Endothelial cell of umbilical vein (primary cell): ENCODE measurements at regions not wholly inside any gene's neighbourhood (a gene's known extent, or its start where the extent isn't known, plus 50 kb on each side); places are given as distances from the start of the nearest gene placed in this dataset.

ENCODE experiments used
- BruUV-seq: library from RNA; stranded (reverse); fragments of 400-500 nt; replicated peaks from 2 replicates; lab custom pipeline; 2021; lab: Mats Ljungman, UMichigan
- CTCF ChIA-PET: fragments of 300-600, 350-600 bp; sonication (Branson Sonifier 250); formaldehyde crosslinking; loops from one replicate; lab custom pipeline; 2021; ENCODE audit warnings: antibody characterized with exemption, inconsistent platforms; lab: Charles Lee
- POLR2A ChIA-PET: fragments of 300-600, 350-600 bp; sonication (Branson Sonifier 250); formaldehyde crosslinking; loops from one replicate; lab custom pipeline; 2021; ENCODE audit warnings: antibody characterized with exemption, inconsistent platforms; lab: Charles Lee
- DNase-seq: peaks from one replicate; pipeline ENCODE4 v3.0.0-alpha.2; 2011; ENCODE audit warnings: low read depth, low spot score
- FAIRE-seq: peaks from 2 replicates; lab custom pipeline; 2011; peaks lifted over from hg19 to GRCh38; lab: Jason Lieb, UNC
- H2AFZ ChIP-seq: 2 replicates; pipeline ENCODE4 v1.6.0; 2012; ENCODE audit warnings: low read depth, low read length, control low read depth, inconsistent platforms
- H3K27ac ChIP-seq: 2 replicates; pipeline ENCODE4 v1.5.1; 2011; ENCODE audit warnings: low read depth, mild to moderate bottlenecking, control low read depth, low read length, moderate library complexity; ENCODE audit not compliant: insufficient read depth
- H3K27me3 ChIP-seq, 2 experiments: 2 replicates each; pipeline versions ENCODE4 v1.6.0 to v1.6.1; 2011; ENCODE audit warnings: low read length in 2 of 2, mixed read lengths in 1 of 2; ENCODE audit not compliant: control insufficient read depth in 2 of 2, insufficient read depth in 2 of 2
- H3K36me3 ChIP-seq, 2 experiments: 2 replicates in 1 of 2; 3 replicates in 1 of 2; pipeline ENCODE4 v1.5.1; 2011; ENCODE audit warnings: low read length in 2 of 2, mild to moderate bottlenecking in 1 of 2, moderate library complexity in 1 of 2; ENCODE audit not compliant: control insufficient read depth in 2 of 2, insufficient read depth in 2 of 2; ENCODE audit errors: extremely low read depth in 1 of 2
- H3K4me1 ChIP-seq: 3 replicates; pipeline ENCODE4 v1.5.1; 2011; ENCODE audit warnings: mild to moderate bottlenecking, low read length; ENCODE audit not compliant: control insufficient read depth, insufficient read depth; ENCODE audit errors: extremely low read depth
- H3K4me2 ChIP-seq: 2 replicates; pipeline ENCODE4 v1.6.1; 2011; ENCODE audit warnings: low read length, control low read depth, mixed read lengths; ENCODE audit not compliant: insufficient read depth
- H3K4me3 ChIP-seq, 3 experiments: fragments of 200-600 bp in 1 of 3; sonication (generic), shearing (Covaris generic) in 1 of 3; replicated peaks in 1 of 3; 2 replicates each; pipeline ENCODE4 v1.5.1; 2011 to 2016; ENCODE audit warnings: control low read depth in 3 of 3, low read length in 3 of 3, mild to moderate bottlenecking in 2 of 3, inconsistent platforms in 1 of 3, low read depth in 1 of 3, moderate library complexity in 1 of 3; ENCODE audit not compliant: insufficient read depth in 1 of 3
- H3K79me2 ChIP-seq: 2 replicates; pipeline ENCODE4 v1.6.0; 2012; ENCODE audit warnings: low read length, inconsistent platforms; ENCODE audit not compliant: control insufficient read depth, insufficient read depth
- H3K9ac ChIP-seq: replicated peaks from 2 replicates; pipeline ENCODE3; 2011; ENCODE audit warnings: low read length, control low read depth; ENCODE audit not compliant: insufficient read depth; ENCODE audit errors: extremely low read depth
- H3K9me1 ChIP-seq: replicated peaks from 3 replicates; pipeline ENCODE4 v1.6.0; 2011; ENCODE audit warnings: mild to moderate bottlenecking, low read length; ENCODE audit not compliant: control insufficient read depth, insufficient read depth; ENCODE audit errors: extremely low read depth
- H3K9me3 ChIP-seq: replicated peaks from 2 replicates; pipeline ENCODE4 v1.5.1; 2012; ENCODE audit warnings: low read length, inconsistent platforms; ENCODE audit not compliant: control insufficient read depth, insufficient read depth
- H4K20me1 ChIP-seq: replicated peaks from 2 replicates; pipeline ENCODE3; 2011; ENCODE audit warnings: mild to moderate bottlenecking, low read length; ENCODE audit not compliant: control insufficient read depth, insufficient read depth; ENCODE audit errors: extremely low read depth
- EZH2 ChIP-seq: IDR thresholded peaks from 2 replicates; pipeline ENCODE4 v1.6.1; 2012; ENCODE audit warnings: borderline replicate concordance, low read depth, mild to moderate bottlenecking, moderate library complexity, low read length, inconsistent platforms; ENCODE audit not compliant: severe bottlenecking
- FOS ChIP-seq: IDR thresholded peaks from 2 replicates; pipeline ENCODE4 v1.6.1; 2011; ENCODE audit warnings: mild to moderate bottlenecking, low read length, moderate library complexity, borderline replicate concordance; ENCODE audit not compliant: insufficient read depth
- GATA2 ChIP-seq: IDR thresholded peaks from 2 replicates; pipeline ENCODE4 v1.7.0; 2011; ENCODE audit warnings: low read depth, mild to moderate bottlenecking, moderate library complexity, mixed read lengths, low read length; ENCODE audit not compliant: insufficient read length, insufficient read depth
- JUN ChIP-seq: IDR thresholded peaks from 2 replicates; pipeline ENCODE4 v1.6.1; 2011; ENCODE audit warnings: borderline replicate concordance, low read depth; ENCODE audit not compliant: insufficient read length, insufficient read depth
- MYC ChIP-seq: IDR thresholded peaks from one replicate; pipeline ENCODE4 v1.6.1; 2011; ENCODE audit warnings: mild to moderate bottlenecking, low read depth, low read length
- POLR2A ChIP-seq: IDR thresholded peaks from 2 replicates; pipeline ENCODE4 v1.6.1; 2012; ENCODE audit warnings: low read depth, mild to moderate bottlenecking, control low read depth, low read length
- POLR2AphosphoS5 ChIP-seq: IDR thresholded peaks from 2 replicates; pipeline ENCODE4 v1.6.1; 2012; ENCODE audit warnings: low read depth, mild to moderate bottlenecking, control low read depth, low read length, moderate library complexity; ENCODE audit not compliant: insufficient read depth
- dilution Hi-C: fragments of 300-500 bp; cut with MboI; formaldehyde crosslinking; loops from one replicate; pipeline ENCODE4 v1.15.0; 2019; ENCODE audit warnings: low sequenced_read_pairs; ENCODE audit not compliant: extremely low pct_ligation_motif_present
- intact Hi-C: fragments of 100-400 bp; cut with micrococcal nuclease; formaldehyde crosslinking; loops from one replicate; pipeline ENCODE4 v1.10.0; 2022
- TF ChIP-seq, protein P1 (sequence below): IDR thresholded peaks from 2 replicates; pipeline ENCODE4 v1.6.1; 2011; ENCODE audit not compliant: insufficient read depth, insufficient read length

DNA sequence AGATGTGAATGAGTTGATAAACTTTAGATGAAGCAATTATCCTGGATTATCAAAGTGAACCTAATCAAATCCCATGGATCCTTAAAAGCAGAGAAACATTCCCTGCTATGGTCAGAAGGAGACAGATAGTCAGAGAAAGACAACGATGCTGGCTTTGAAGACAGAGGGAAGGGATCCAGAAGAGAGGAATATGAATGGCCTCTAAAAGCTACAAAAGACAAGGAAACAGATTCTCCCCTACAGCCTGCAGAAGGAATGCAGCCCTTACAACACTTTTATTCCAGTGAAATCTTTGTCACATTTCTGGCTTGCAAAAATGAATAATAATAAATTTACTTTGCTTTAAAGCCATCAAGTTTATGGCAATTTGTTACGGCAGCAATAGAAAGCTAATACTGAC, 1164.2 kb downstream of the PCDH17 start:
- H4K20me1 ChIP-seq, result no peaks in the 10 kb centered on the region
- no peaks in the 10 kb centered on the region for H3K4me1 ChIP-seq
- H3K79me2 ChIP-seq, result no peaks in the 10 kb centered on the region
- TF ChIP-seq POLR2A (no peak), JUN (no peak), MYC (no peak), POLR2AphosphoS5 (no peak), EZH2 (no peak), FOS (no peak), GATA2 (no peak)
- TF ChIP-seq, protein P1, sequence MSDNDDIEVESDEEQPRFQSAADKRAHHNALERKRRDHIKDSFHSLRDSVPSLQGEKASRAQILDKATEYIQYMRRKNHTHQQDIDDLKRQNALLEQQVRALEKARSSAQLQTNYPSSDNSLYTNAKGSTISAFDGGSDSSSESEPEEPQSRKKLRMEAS, result no peak
- BruUV-seq, result no TSS peak
- H2AFZ ChIP-seq, result no peak overlapping the region
- no peaks in the 10 kb centered on the region for H3K9me1 ChIP-seq
- H3K9me3 ChIP-seq, result no peaks in the 10 kb centered on the region
- no peaks in the 10 kb centered on the region for H3K36me3 ChIP-seq
- no peak for FAIRE-seq
- H3K4me3 ChIP-seq, result no peak overlapping the region
- dilution Hi-C loops, result no loop called here
- no peak for DNase-seq
- no peak overlapping the region for H3K27ac ChIP-seq
- ChIA-PET POLR2A (no interaction called here), CTCF (no interaction called here)
- H3K27me3 ChIP-seq, result no peaks in the 10 kb centered on the region
- no peak overlapping the region for H3K9ac ChIP-seq
- intact Hi-C loops, result no loop called here
- H3K4me2 ChIP-seq, result no peak overlapping the region

- no peak overlapping the region for H3K27ac ChIP-seq
- H3K9me1 ChIP-seq, result no peaks in the 10 kb centered on the region
- intact Hi-C loops, result no loop called here
- H3K4me3 ChIP-seq, result no peak overlapping the region
- DNase-seq (peak; percentile 72), FAIRE-seq (no peak)
- BruUV-seq, result no TSS peak
- no peak overlapping the region for H3K4me2 ChIP-seq
- no peaks in the 10 kb centered on the region for H4K20me1 ChIP-seq
- TF ChIP-seq GATA2, result peak; percentile 16
- TF ChIP-seq EZH2, result no peak
- TF ChIP-seq JUN, result peak; percentile 17
- no peak for TF ChIP-seq POLR2AphosphoS5
- no peak for TF ChIP-seq POLR2A
- TF ChIP-seq FOS, result no peak
- TF ChIP-seq MYC, result no peak
- H3K9me3 ChIP-seq, result no peaks in the 10 kb centered on the region
- no peak overlapping the region for H2AFZ ChIP-seq
- no peaks in the 10 kb centered on the region for H3K27me3 ChIP-seq
- no peak overlapping the region for H3K9ac ChIP-seq
- H3K4me1 ChIP-seq, result peaks cover 4% of the 10 kb centered on the region
- ChIA-PET POLR2A (no interaction called here), CTCF (interaction anchor here (1.1 to 1.6 kb wide), 3 partner anchors 11 to 84 kb away, joined by 3 to 6 read pairs (median 3); no protein-coding TSS in a partner anchor)
- no peaks in the 10 kb centered on the region for H3K79me2 ChIP-seq
- no peaks in the 10 kb centered on the region for H3K36me3 ChIP-seq
- dilution Hi-C loops, result no loop called here
Observed at GRCh38 chr13:58804832-58805231, 1173.3 kb downstream of the PCDH17 start.
